Left ventricle myocardium inferior (tissue), 1 donor: ENCODE measurements at regions not wholly inside any gene's neighbourhood (a gene's known extent, or its start where the extent isn't known, plus 50 kb on each side); places are given as distances from the start of the nearest gene placed in this dataset.

ENCODE experiments used
- DNase-seq: peaks from one replicate; pipeline ENCODE4 v3.0.0-alpha.2; 2020
- H3K27ac ChIP-seq: fragments of 200-600 bp; replicated peaks from 2 replicates; pipeline ENCODE4 v1.8.0; 2021
- H3K27me3 ChIP-seq: fragments of 200-600 bp; 2 replicates; pipeline ENCODE4 v1.8.0; 2021; ENCODE audit warnings: low read depth
- H3K36me3 ChIP-seq: fragments of 200-600 bp; 2 replicates; pipeline ENCODE4 v1.8.0; 2021
- H3K4me1 ChIP-seq: fragments of 200-600 bp; 2 replicates; pipeline ENCODE4 v1.8.0; 2021
- H3K4me3 ChIP-seq: fragments of 200-600 bp; 2 replicates; pipeline ENCODE4 v1.8.0; 2021; ENCODE audit warnings: mild to moderate bottlenecking, moderate library complexity
- H3K9me3 ChIP-seq: fragments of 200-600 bp; replicated peaks from 2 replicates; pipeline ENCODE4 v1.8.0; 2021
- CTCF ChIP-seq: fragments of 200-600 bp; IDR thresholded peaks from 2 replicates; pipeline ENCODE4 v1.8.0; 2021; ENCODE audit warnings: antibody characterized with exemption, mild to moderate bottlenecking, borderline replicate concordance
- intact Hi-C: fragments of 100-400 bp; cut with micrococcal nuclease; formaldehyde crosslinking; loops from one replicate; pipeline ENCODE4 v1.11.0; 2022
- donor health status: DM: no; HTN: yes; CAD: no; lungs with severe emphysema.

DNA sequence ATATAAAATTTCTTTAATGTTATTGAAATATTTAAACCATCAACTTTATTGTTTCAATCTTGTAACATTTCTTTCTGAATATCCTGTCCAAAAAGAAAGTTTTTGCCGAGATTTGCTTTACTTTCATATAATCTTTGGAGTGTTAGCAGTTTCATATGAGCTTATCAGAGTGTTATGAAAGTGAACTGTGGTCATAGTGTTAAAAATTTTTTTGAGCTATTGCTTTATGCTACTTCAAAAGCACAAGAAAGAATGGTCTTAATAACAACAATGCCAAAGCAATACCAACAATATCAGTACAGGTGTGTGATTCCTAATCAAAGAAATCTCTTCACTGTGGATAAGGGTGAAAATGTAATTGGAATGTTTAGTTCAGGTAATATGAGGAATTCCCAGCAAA, 1994.9 kb upstream of the FLRT2 start:
- intact Hi-C loops, result no loop called here
- DNase-seq, result no peak
- Histone ChIP-seq H3K27me3 (no peaks in the 10 kb centered on the region), H3K4me3 (no peak overlapping the region), H3K36me3 (no peaks in the 10 kb centered on the region), H3K4me1 (no peaks in the 10 kb centered on the region), H3K9me3 (no peaks in the 10 kb centered on the region), H3K27ac (no peak overlapping the region)
- no peak for TF ChIP-seq CTCF

GRCh38 chr14:83535444-83535843, 1994.5 kb upstream of the FLRT2 start:
- Histone ChIP-seq H3K27ac (no peak overlapping the region), H3K9me3 (no peaks in the 10 kb centered on the region), H3K27me3 (no peaks in the 10 kb centered on the region), H3K4me1 (no peaks in the 10 kb centered on the region), H3K4me3 (no peak overlapping the region), H3K36me3 (no peaks in the 10 kb centered on the region)
- intact Hi-C loops, result no loop called here
- TF ChIP-seq CTCF, result no peak
- DNase-seq, result no peak

- Histone ChIP-seq H3K4me1 (no peaks in the 10 kb centered on the region), H3K27ac (no peak overlapping the region), H3K27me3 (no peaks in the 10 kb centered on the region), H3K36me3 (no peaks in the 10 kb centered on the region), H3K4me3 (no peak overlapping the region), H3K9me3 (peaks cover 7% of the 10 kb centered on the region)
- DNase-seq, result no peak
- no peak for TF ChIP-seq CTCF
- intact Hi-C loops, result no loop called here
These were observed 1988.8 kb upstream of the FLRT2 start for GRCh38 chr14:83541147-83541546.

GRCh38 chr14:83548061-83548839, 1981.7 kb upstream of the FLRT2 start:
- no peaks in the 10 kb centered on the region for H3K4me1 ChIP-seq
- no peak overlapping the region for H3K27ac ChIP-seq
- DNase-seq, result no peak
- TF ChIP-seq CTCF, result no peak
- no peak overlapping the region for H3K4me3 ChIP-seq
- intact Hi-C loops, result no loop called here
- no peaks in the 10 kb centered on the region for H3K9me3 ChIP-seq
- H3K36me3 ChIP-seq, result no peaks in the 10 kb centered on the region
- H3K27me3 ChIP-seq, result no peaks in the 10 kb centered on the region

DNA sequence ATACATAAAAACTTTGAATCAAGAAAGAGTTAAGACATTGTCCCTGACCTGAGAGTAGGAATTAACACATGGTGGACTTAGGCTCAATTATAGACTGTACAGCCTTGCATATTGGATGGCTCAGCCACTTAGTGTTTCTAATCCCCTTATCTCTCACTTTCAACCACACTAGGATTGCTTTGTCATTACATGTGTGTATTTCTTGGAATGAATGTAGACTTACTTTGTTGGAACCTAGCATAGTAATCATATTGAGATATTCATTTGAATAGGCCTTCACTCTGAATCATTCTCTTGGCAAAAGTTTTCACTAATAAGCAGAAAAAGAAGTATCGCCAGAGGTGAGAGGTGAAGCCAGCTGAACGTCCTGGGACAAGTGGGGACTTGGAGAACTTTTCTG, 1973.9 kb upstream of the FLRT2 start:
- DNase-seq, result no peak
- Histone ChIP-seq H3K4me3 (no peak overlapping the region), H3K27ac (no peak overlapping the region), H3K36me3 (no peaks in the 10 kb centered on the region), H3K4me1 (no peaks in the 10 kb centered on the region), H3K9me3 (peaks cover 8% of the 10 kb centered on the region), H3K27me3 (no peaks in the 10 kb centered on the region)
- no peak for TF ChIP-seq CTCF
- intact Hi-C loops, result no loop called here
